OCI-LY7 (cell line): ENCODE measurements at regions not wholly inside any gene's neighbourhood (a gene's known extent, or its start where the extent isn't known, plus 50 kb on each side); places are given as distances from the start of the nearest gene placed in this dataset.

ENCODE experiments used
- BruUV-seq: library from RNA; stranded (reverse); fragments of 400-500 nt; replicated peaks from 2 replicates; lab custom pipeline; 2021; lab: Mats Ljungman, UMichigan
- CTCF ChIA-PET: fragments of 300-600 bp; sonication (Branson Sonifier 250); formaldehyde crosslinking; loops from one replicate; lab custom pipeline; 2022; ENCODE audit warnings: antibody characterized with exemption; ENCODE audit not compliant: unreplicated experiment; lab: Charles Lee
- POLR2A ChIA-PET: fragments of 300-600 bp; sonication (Branson Sonifier 250); formaldehyde crosslinking; loops from one replicate; lab custom pipeline; 2022; ENCODE audit warnings: antibody characterized with exemption; lab: Charles Lee
- DNase-seq: peaks from one replicate; pipeline ENCODE4 v3.0.0-alpha.2; 2015; ENCODE audit warnings: low spot score
- H2AFZ ChIP-seq: fragments of 200-600 bp; sonication (generic), shearing (Covaris generic); 2 replicates; pipeline ENCODE4 v1.6.1; 2014; ENCODE audit warnings: mild to moderate bottlenecking, antibody characterized with exemption, low read length, moderate library complexity
- H3K27ac ChIP-seq: fragments of 200-600 bp; sonication (generic); 2 replicates; pipeline ENCODE4 v1.5.1; 2014; ENCODE audit warnings: mixed run types, low read depth, mild to moderate bottlenecking, moderate library complexity, low read length, inconsistent platforms; ENCODE audit not compliant: poor library complexity, severe bottlenecking
- H3K36me3 ChIP-seq: fragments of 200-600 bp; sonication (generic); 2 replicates; pipeline ENCODE4 v1.6.1; 2014; ENCODE audit warnings: mild to moderate bottlenecking, antibody characterized with exemption, low read length, moderate library complexity, mixed read lengths; ENCODE audit not compliant: insufficient read depth
- H3K4me1 ChIP-seq: fragments of 200-600 bp; sonication (generic); 2 replicates; pipeline ENCODE4 v1.5.1; 2014; ENCODE audit warnings: mild to moderate bottlenecking, low read length; ENCODE audit not compliant: insufficient read depth, poor library complexity, severe bottlenecking
- H3K4me2 ChIP-seq: fragments of 200-600 bp; sonication (generic); 2 replicates; pipeline ENCODE4 v1.6.1; 2014; ENCODE audit warnings: mild to moderate bottlenecking, low read length
- H3K4me3 ChIP-seq: fragments of 200-600 bp; sonication (generic); 2 replicates; pipeline ENCODE4 v1.5.1; 2014; ENCODE audit warnings: mild to moderate bottlenecking, low read depth, low read length; ENCODE audit not compliant: poor library complexity, severe bottlenecking
- H3K79me2 ChIP-seq: fragments of 200-600 bp; sonication (generic); 2 replicates; pipeline ENCODE4 v1.6.1; 2016; ENCODE audit warnings: low read depth, mild to moderate bottlenecking, low read length, moderate library complexity, mixed read lengths; ENCODE audit not compliant: insufficient read depth
- H3K9me2 ChIP-seq: fragments of 200-600 bp; sonication (generic); 2 replicates; pipeline ENCODE4 v1.6.1; 2016; ENCODE audit warnings: mild to moderate bottlenecking, low read length, mixed read lengths; ENCODE audit not compliant: insufficient read depth
- H3K9me3 ChIP-seq: fragments of 200-600 bp; sonication (generic); 2 replicates; pipeline ENCODE4 v1.6.1; 2014; ENCODE audit warnings: mild to moderate bottlenecking, mixed run types, low read length, mixed read lengths
- H4K20me1 ChIP-seq: fragments of 200-600 bp; sonication (generic); 2 replicates; pipeline ENCODE4 v1.6.1; 2014; ENCODE audit warnings: mild to moderate bottlenecking, antibody characterized with exemption, low read length, moderate library complexity, mixed read lengths; ENCODE audit not compliant: insufficient read depth
- CTCF ChIP-seq: fragments of 200-600 bp; sonication (generic); conservative IDR thresholded peaks from 2 replicates; pipeline ENCODE4 v1.5.1; 2014; ENCODE audit warnings: mild to moderate bottlenecking, antibody characterized with exemption, low read length, moderate library complexity, mixed read lengths
- EZH2phosphoT487 ChIP-seq: fragments of 200-600 bp; sonication (generic); IDR thresholded peaks from 2 replicates; pipeline ENCODE4 v1.6.1; 2018; ENCODE audit warnings: low read depth, borderline replicate concordance, mild to moderate bottlenecking, mixed run types, antibody characterized with exemption, low read length, moderate library complexity, mixed read lengths
- intact Hi-C: fragments of 100-400 bp; cut with micrococcal nuclease; formaldehyde crosslinking; loops from one replicate; pipeline ENCODE4 v1.10.0; 2022; ENCODE audit not compliant: unreplicated experiment

- Histone ChIP-seq H3K4me3 (no peak overlapping the region), H3K79me2 (no peaks in the 10 kb centered on the region), H2AFZ (no peak overlapping the region), H3K4me2 (no peak overlapping the region), H4K20me1 (no peaks in the 10 kb centered on the region), H3K9me3 (no peaks in the 10 kb centered on the region), H3K4me1 (no peaks in the 10 kb centered on the region), H3K36me3 (no peaks in the 10 kb centered on the region), H3K9me2 (no peaks in the 10 kb centered on the region), H3K27ac (no peak overlapping the region)
- BruUV-seq = no TSS peak
- POLR2A ChIA-PET = no interaction called here
- intact Hi-C loops = no loop called here
- no peak for DNase-seq
- CTCF ChIA-PET = no interaction called here
- TF ChIP-seq EZH2phosphoT487 = no peak
- no peak for TF ChIP-seq CTCF
Measured at GRCh38 chr10:117078168-117078837, 59.8 kb downstream of the VAX1 start.

- ChIA-PET CTCF (no interaction called here), POLR2A (no interaction called here)
- Histone ChIP-seq H3K9me2 (no peaks in the 10 kb centered on the region), H3K4me2 (no peak overlapping the region), H3K27ac (no peak overlapping the region), H3K4me3 (no peak overlapping the region), H3K79me2 (no peaks in the 10 kb centered on the region), H4K20me1 (no peaks in the 10 kb centered on the region), H3K36me3 (no peaks in the 10 kb centered on the region), H3K9me3 (no peaks in the 10 kb centered on the region), H3K4me1 (no peaks in the 10 kb centered on the region), H2AFZ (no peak overlapping the region)
- TF ChIP-seq CTCF = no peak
- no peak for TF ChIP-seq EZH2phosphoT487
- DNase-seq = no peak
- intact Hi-C loops = no loop called here
- BruUV-seq = no TSS peak
Measured at GRCh38 chr10:117075064-117075463, 63.0 kb downstream of the VAX1 start.

GRCh38 chr10:117074621-117075020 lies 63.4 kb downstream of the VAX1 start:
- TF ChIP-seq EZH2phosphoT487 = no peak
- TF ChIP-seq CTCF = no peak
- H3K4me2 ChIP-seq = no peak overlapping the region
- H4K20me1 ChIP-seq = no peaks in the 10 kb centered on the region
- ChIA-PET CTCF (no interaction called here), POLR2A (no interaction called here)
- no peaks in the 10 kb centered on the region for H3K36me3 ChIP-seq
- no peaks in the 10 kb centered on the region for H3K9me2 ChIP-seq
- H3K4me1 ChIP-seq = no peaks in the 10 kb centered on the region
- no peak for DNase-seq
- H2AFZ ChIP-seq = no peak overlapping the region
- no TSS peak for BruUV-seq
- H3K79me2 ChIP-seq = no peaks in the 10 kb centered on the region
- intact Hi-C loops = no loop called here
- H3K9me3 ChIP-seq = no peaks in the 10 kb centered on the region
- H3K4me3 ChIP-seq = no peak overlapping the region
- H3K27ac ChIP-seq = no peak overlapping the region
